NCI-H446 (cell line): ENCODE measurements at regions not wholly inside any gene's neighbourhood (a gene's known extent, or its start where the extent isn't known, plus 50 kb on each side); places are given as distances from the start of the nearest gene placed in this dataset.
A peak's percentile ranks its signal among the peaks of the same experiment; 100 is the strongest.

Experiments used
- DNase-seq, 2 experiments: peaks; one replicate each; lab custom pipeline; 2025; lab: John Stamatoyannopoulos, UW

- no peak for DNase-seq
These were observed 206.3 kb upstream of the TLE3 start for GRCh38 chr15:70303981-70304380.

DNA sequence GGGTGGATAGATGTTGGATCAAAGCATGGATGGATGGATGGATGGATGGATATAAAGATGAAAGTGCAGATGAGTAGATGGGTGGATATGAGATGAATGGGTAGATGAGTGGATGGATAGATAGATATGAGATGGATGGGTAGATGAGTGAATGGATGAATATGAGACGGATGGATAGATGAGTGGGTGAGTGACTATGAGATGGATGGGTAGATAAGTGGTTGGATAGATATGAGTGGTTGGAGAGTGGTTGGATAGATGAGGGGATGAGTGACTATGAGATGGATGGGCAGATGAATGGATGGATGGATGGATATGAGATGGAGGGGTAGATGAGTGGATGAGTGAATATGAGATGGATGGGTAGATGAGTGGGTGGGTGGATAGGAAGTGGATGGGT is 204.6 kb upstream of the TLE3 start:
- DNase-seq = no peak

GRCh38 chr15:70301396-70301795 is 203.7 kb upstream of the TLE3 start:
- no peak for DNase-seq

DNA sequence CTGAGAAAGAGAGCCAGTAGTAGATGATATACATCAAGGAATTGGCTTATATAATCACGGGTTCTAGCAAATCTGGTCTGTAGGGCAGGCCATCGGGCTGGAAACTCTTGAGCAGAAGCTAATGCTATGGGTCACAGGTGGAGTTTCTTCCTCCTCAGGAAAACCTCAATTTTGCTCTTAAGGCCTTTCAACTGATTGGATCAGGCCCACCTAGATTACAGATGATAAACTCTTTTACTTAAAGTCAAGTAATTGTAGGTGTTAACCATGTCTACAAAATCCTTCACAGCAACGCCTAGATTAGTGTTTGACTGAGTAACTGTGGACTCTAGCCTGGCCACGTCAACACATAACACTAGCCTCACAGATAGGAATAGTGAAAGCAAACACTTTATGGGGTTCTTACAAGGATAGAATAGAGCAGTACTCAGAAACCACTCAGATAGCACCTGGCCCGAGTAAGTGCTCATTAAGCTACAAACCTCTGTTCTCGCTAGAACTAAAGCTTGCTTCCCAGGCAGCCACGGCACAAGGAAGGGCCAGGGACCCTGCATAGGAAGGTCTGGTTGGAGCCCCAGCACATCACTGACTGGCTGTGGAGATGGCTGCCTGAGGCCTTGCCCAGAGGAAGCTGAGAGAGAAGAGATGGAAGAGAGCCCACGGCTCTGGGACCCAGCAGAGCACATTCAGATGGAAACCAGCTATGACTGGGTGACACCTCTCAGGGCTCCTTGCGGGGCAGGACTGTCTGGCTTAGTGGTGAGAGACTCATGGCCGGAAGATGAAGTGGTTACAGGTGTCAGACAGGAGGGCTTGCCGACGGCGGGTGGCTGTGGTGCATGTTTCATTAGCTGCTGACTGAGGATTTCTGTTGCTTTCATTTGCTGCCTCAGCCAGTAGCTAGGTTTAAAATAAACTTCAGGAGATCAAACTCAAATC is 202.5 kb upstream of the TLE3 start:
- no peak for DNase-seq

- DNase-seq = no peak
These were observed 199.8 kb upstream of the TLE3 start for GRCh38 chr15:70297465-70298058.

GRCh38 chr15:70294731-70295305 is 197.1 kb upstream of the TLE3 start:
- DNase-seq = no peak

DNA sequence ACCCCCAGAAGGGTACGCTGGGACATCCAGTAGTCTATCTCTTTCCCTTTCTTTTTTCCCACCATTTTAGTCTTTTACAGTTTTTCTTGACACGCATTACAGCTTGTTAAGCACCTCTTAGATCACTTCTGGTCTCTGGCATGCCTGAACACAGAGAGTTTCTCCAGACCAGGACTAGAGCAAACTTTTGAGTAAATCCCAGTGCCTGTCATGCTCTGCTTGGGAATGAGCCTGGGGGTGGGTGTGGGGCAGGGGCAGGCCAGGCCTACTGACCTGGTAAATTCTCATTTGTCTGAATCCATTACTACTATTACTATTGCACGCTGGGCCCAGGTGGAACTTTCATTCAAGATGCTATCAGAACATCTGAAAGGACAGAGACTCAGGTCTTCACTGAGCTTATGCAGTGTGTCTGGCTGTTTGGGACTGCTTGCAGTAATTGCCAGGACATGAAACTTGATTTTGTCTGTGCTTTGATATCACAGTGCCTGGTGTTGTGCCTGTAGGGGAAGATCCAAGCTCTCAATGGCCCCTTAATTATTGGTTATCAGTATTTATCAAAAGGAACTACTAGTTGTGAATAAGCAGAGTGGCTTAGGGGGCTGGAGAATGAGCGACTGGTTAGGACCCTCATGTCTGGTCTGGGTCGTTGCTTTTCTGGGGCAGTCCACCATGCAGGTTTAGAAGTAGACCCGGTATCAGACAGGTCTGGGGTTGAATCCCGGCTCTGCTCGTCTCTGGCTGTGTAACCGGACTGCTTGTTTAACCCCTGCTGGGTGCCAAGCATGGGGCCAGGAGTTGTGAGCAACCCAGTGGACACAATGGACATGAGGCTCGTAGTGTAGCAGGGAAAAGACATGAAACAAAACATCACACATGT is 196.1 kb upstream of the TLE3 start:
- no peak for DNase-seq

GRCh38 chr15:70293138-70293537 is 195.4 kb upstream of the TLE3 start:
- DNase-seq = no peak

- DNase-seq = no peak
These were observed 194.5 kb upstream of the TLE3 start for GRCh38 chr15:70292076-70292760.

DNA sequence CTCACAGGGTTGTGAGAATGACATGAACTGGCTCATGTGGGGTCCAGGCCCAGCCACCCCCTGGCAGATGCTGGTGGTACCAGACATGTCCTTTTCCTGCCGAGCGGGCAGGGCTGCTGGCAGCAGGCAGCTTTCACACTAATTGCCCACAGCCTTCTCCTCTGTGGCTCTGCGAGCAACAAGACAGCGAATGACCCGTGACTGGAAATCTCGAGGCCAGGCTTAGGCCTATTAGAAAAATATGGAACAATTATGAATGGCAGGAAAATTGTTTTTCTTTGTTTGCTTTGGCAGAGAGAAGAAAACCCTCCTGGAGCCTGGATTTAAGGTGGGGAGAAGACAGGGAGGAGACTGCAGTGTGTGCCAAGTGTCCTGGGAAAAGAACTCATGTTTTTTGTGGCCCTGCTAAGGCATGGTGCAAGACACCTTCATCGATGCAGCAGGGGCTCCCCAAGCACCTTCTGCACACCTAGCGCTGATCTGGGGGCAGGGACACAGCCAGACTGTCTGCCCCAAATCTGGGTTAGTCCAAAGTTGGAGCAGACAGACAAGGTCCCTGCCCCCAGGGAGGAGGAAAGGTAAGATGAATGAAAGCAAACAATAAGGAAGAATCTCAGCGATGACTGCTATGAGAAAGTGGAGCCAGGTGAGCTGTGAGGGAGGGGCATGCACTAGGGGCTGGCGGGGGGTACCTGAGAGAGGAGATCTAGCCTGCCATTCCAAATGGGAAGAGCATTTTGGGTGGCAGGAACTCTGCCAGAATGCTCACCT is 193.8 kb upstream of the TLE3 start:
- no peak for DNase-seq

DNA sequence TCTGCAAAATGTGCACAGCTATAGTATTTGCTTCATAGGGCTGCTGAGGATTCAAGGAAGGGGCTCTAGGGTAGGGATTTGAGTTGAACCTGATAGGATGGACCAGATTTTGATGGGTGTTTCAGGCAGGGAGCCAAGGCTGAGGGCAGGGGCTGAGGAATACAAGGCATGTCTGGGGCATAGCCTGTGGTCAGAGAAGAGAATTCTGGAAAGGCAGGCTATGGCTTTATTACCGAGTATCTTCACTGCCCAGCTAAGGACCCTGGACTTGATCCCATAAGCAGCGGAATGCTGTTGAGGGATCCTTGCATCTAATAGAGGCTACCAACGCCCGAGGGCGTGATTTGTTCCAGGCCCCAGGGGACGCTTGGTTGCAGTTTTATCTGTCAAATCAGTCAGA is 193.0 kb upstream of the TLE3 start:
- DNase-seq = no peak

- DNase-seq = no peak
These were observed 191.7 kb upstream of the TLE3 start for GRCh38 chr15:70289191-70289955.

- DNase-seq = peak in 1 of 2 experiments; percentile 23
These were observed 188.5 kb upstream of the TLE3 start for GRCh38 chr15:70286113-70286806.

DNA sequence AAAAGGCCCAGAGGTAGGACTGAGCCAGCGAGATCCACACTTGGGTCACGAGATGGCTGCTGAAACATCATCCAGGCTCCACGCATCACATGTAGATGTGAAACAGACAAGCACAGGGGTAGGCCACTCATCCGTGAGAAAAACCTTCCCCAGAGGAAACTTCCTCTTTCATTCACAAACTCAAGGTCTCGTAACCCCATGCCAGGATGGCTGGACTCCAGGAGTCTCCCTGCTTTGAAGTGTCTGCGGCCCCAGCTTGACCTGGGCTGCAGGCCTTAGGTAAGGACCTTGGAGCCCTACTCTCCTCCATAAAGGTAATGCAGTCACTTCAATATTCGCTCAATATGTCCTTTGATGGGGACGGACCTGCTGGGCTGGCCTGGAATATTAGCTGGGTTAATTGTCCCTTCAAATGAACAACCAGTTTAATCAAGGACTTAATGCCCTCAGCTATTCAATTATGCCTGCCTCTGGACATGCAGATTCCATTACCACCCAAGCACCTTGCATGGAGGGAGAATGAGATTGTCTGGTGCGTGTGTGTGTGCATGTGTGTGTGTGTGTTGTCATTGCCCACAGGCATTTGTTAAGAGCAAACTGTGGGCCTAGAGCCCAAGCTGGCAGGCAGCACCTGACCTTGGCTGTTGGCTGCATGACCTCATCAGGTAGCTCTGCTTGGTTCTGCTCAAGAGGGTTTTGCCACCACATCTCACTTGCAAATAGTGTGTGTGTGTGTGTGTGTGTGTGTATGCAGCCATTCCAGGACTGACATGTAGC is 186.9 kb upstream of the TLE3 start:
- DNase-seq = no peak

GRCh38 chr15:70283511-70283910 is 185.8 kb upstream of the TLE3 start:
- DNase-seq = no peak

DNA sequence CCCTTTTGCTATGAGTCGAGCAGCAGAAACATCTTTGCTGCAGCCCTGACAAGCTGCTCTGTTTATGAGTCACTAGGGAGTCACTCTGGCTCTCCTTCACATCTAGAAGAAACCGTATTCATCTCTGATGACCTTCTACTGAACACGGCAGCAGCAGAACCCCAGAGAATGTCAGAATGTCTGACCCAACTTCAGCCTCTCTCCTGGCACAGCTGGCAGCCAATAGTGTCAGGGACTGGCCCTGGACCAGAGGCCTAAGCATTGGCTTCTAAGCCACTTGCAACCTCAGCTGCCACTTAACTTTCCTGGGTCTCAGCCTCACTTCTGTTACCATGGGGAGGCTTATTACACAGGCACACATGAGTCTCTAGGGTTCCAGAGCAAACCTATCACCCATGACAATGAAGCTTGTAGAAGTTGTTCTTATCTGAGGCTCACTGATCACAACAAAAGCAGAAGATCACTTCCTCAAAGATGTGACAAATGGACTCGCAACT is 184.1 kb upstream of the TLE3 start:
- DNase-seq = no peak

DNA sequence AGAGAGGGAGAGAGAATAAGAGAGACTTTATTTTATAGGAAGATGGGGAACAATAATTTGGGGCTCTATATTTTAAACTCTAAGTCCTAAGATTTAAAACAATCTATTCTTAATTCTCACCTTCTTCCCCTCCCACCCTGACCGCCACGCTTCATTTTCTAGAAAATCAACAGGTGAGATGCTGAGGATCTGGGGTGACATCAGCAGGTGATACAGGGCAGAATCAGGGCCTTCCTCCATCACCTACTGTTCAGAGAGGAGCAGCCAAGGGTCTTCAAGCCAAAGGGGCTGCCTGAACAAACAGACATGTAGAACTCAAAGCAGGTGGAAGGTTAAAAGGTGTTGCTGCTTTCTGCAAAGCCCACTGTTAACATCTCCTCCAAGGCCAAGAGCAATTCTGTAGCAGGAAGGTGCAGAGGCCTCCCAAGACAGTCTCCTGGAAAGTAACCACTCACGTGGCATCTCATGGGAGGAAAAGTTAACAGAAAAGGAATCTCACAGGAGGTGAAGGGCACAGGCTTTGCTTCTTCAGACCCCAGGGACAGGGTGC is 183.6 kb upstream of the TLE3 start:
- no peak for DNase-seq

DNA sequence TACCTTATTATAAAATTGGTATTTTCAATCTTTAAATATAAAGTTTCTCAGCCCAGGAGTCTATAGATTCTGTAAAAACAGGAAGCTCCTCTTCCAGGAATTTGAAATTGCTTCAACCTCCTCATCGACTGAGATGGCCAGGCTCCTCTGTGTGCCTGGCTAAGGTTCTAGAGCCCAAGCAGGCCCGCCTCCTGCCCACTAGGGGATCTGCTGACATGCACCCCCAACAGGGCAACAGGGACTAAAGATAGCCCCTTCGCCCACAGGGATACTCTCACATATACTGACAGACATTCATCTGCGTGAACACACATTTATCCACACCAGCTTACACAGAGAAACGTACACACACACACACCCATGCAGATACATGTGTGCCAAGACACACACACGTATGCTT is 183.1 kb upstream of the TLE3 start:
- no peak for DNase-seq
